NB4 (cell line): ENCODE measurements at regions not wholly inside any gene's neighbourhood (a gene's known extent, or its start where the extent isn't known, plus 50 kb on each side); places are given as distances from the start of the nearest gene placed in this dataset.

ENCODE experiments used
- DNase-seq: peaks from one replicate; pipeline ENCODE4 v3.0.0; 2010; ENCODE audit warnings: low read depth
- H3K4me3 ChIP-seq: one replicate; pipeline ENCODE4 v1.5.1; 2011; ENCODE audit warnings: mild to moderate bottlenecking, low read depth, low read length, moderate library complexity
- MYC ChIP-seq: IDR thresholded peaks from 2 replicates; pipeline ENCODE4 v1.6.1; 2011; ENCODE audit warnings: low read depth, low read length
- POLR2A ChIP-seq: IDR thresholded peaks from 2 replicates; pipeline ENCODE4 v1.6.1; 2011; ENCODE audit warnings: mild to moderate bottlenecking; ENCODE audit not compliant: insufficient read length; ENCODE audit errors: extremely low read depth
- TF ChIP-seq, protein P1 (sequence below): IDR thresholded peaks from 2 replicates; pipeline ENCODE4 v1.6.1; 2011; ENCODE audit warnings: low read depth, low read length
- TF ChIP-seq, protein P2 (sequence below): IDR thresholded peaks from one replicate; pipeline ENCODE4 v1.5.1; 2012; ENCODE audit warnings: low read depth, low read length

DNA sequence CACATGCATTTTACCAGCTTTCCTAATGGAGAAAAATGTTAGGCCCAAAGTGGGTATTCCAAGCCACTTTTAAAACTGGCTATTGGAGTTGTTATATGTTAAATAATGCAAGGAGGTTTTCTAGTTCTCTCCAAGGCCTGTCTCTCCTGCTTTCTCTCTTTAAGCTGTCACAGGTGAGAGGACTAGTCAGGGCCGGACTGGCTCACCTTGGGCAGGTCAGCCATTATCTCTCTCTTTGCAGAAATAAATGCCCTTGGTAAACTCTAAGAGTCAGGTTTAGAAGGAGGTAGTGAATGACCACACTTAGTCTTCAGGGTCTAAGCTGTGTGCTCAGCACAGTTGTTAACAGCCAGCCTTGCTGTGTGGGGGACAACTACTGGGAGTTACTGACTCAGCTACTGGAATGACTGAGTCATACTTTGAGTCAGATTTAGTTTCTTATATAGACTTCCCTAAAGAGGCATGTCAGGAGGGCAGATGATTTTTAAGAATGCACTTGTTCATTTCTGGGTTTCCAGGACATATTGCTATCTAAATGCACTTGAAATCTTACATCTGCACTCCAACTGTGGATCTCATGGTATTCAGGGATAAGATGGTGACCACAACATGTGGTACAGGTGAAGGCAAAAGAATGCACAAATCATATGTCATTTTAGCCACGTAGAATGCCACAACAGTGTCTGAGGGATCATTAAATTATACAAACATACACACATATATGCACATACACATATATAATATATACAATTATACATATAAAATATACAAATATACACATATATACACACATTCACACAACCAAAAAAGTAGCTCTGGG is 719.4 kb downstream of the EPM2A start:
- H3K4me3 ChIP-seq = no peak overlapping the region
- TF ChIP-seq MYC (no peak), POLR2A (no peak)
- TF ChIP-seq, protein P1, sequence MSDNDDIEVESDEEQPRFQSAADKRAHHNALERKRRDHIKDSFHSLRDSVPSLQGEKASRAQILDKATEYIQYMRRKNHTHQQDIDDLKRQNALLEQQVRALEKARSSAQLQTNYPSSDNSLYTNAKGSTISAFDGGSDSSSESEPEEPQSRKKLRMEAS = no peak
- TF ChIP-seq, protein P2, sequence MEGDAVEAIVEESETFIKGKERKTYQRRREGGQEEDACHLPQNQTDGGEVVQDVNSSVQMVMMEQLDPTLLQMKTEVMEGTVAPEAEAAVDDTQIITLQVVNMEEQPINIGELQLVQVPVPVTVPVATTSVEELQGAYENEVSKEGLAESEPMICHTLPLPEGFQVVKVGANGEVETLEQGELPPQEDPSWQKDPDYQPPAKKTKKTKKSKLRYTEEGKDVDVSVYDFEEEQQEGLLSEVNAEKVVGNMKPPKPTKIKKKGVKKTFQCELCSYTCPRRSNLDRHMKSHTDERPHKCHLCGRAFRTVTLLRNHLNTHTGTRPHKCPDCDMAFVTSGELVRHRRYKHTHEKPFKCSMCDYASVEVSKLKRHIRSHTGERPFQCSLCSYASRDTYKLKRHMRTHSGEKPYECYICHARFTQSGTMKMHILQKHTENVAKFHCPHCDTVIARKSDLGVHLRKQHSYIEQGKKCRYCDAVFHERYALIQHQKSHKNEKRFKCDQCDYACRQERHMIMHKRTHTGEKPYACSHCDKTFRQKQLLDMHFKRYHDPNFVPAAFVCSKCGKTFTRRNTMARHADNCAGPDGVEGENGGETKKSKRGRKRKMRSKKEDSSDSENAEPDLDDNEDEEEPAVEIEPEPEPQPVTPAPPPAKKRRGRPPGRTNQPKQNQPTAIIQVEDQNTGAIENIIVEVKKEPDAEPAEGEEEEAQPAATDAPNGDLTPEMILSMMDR = no peak
- DNase-seq = peak; percentile 86

DNA sequence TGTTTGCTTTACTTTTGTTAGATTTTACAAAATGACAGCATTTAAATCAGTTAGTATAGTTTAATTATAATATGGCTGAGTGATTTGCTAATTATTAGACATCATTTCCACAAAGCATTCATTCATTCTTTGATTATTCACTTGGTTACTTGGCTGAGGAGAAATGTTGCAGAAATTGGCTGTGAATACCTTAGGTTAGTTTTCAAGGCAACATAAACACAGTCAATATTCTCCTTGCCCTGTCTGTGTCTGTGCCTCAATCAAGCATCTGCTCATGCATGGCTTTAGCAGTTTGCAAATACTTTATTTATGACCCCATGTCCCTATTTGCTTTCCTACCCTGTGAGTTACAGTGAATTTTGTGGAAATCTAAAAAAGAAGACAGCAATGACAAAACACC is 718.3 kb downstream of the EPM2A start:
- no peak for DNase-seq
- no peak overlapping the region for H3K4me3 ChIP-seq
- TF ChIP-seq, protein P1 = no peak
- TF ChIP-seq, protein P2 = no peak
- TF ChIP-seq MYC (no peak), POLR2A (no peak)

DNA sequence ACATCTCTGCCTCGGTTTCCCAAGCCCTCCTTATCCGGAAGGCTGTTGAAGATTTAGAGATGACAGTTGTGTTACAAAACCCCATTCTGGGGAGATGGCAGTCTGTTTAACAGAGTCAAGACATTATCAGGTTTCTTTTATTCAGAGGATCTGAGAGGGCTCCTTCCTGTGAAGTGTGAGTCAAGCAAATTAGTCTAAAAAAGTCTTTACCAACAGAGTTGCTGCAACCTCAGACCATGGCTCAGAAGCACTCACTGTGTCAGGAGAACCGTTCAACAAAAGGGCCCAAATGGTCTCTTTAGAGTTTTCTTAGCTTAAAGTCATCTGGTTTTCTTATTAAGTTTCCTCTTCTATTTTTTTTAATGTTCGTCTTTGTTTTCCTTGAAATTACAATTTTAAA is 717.8 kb downstream of the EPM2A start:
- peak; percentile 8 for DNase-seq
- no peak overlapping the region for H3K4me3 ChIP-seq
- TF ChIP-seq, protein P1 = no peak
- TF ChIP-seq POLR2A = no peak
- no peak for TF ChIP-seq MYC
- TF ChIP-seq, protein P2 = no peak

DNA sequence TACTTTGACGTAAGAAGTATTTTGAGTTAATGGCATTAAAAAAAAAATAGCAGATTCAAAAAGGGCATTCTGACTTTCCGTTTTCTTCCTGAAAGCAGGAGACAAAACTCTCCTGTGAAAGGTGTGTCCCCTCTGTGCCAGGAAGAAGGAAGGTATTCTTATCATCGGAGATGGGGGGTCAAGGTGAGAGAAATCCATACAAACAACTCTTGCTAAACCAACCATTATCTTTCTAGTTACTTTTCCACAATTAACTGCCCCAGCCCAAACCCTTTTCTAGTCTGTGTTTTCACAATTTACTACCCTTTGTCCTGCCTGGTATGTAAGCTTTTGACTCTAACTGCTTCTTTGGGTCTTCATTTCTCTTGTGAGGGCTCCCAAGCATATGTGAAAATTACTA is 717.3 kb downstream of the EPM2A start:
- no peak overlapping the region for H3K4me3 ChIP-seq
- DNase-seq = no peak
- TF ChIP-seq MYC (no peak), POLR2A (no peak)
- TF ChIP-seq, protein P2 = no peak
- TF ChIP-seq, protein P1 = no peak

DNA sequence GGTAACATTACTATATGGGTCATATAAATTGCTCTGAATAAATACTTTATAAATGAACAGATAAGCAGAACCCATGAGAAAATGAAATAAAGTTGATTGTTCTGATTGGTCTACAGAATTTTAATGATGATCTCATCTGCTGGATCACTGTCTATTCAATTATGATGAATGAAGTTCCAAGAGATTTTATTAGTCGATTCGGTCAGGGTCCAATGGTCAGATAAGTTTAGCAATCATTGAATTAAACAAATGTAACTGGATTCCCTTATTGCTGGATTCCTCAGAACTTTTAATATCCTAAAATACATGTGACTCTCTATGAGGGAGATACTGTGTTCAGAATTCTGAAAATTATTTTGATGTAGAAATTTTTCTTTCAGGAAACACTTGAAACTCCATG is 715.2 kb downstream of the EPM2A start:
- DNase-seq = no peak
- TF ChIP-seq, protein P1 = no peak
- no peak for TF ChIP-seq POLR2A
- TF ChIP-seq, protein P2 = no peak
- no peak for TF ChIP-seq MYC
- no peak overlapping the region for H3K4me3 ChIP-seq
